ENCODE measurements at regions not wholly inside any gene's neighbourhood (a gene's known extent, or its start where the extent isn't known, plus 50 kb on each side); places are given as distances from the start of the nearest gene placed in this dataset.

DNA sequence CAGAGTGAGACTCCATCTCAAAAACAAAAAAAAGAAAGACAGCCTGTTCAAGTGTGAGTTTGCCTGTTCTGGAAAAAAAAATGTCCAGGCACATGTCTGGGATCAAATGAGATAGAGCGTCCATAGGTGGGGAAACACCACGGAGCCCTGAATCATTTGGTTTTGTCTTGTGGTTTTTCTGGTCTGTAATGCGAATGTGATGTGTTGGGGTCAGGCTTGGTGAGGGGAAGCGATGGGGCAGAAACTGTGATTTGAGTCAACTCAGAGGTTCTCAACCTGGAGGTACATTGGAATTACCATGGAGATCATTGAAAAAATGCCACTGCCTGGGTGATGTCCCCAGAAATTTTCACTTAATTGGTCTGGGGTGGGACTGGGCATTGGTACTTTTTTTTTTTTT lies 183.9 kb upstream of the PWP1 start:
- TF ChIP-seq CEBPB (IDR thresholded peaks at IDR 0.05) (no peak), EP300 (IDR thresholded peaks at IDR 0.05; ENCODE audit: borderline replicate concordance) (no peak), CREB1 (IDR thresholded peaks at IDR 0.05; ENCODE audit: low read depth) (no peak), ZBTB7A (IDR thresholded peaks at IDR 0.05; ENCODE audit: low read depth) (no peak), YY1 (IDR thresholded peaks at IDR 0.05; ENCODE audit: low read depth) (no peak), TAF1 (IDR thresholded peaks at IDR 0.05; ENCODE audit: low read depth) (no peak), TEAD4 (IDR thresholded peaks at IDR 0.05) (no peak), EGR1 (IDR thresholded peaks at IDR 0.05) (no peak), NFIC (IDR thresholded peaks at IDR 0.05) (no peak), MAX (IDR thresholded peaks at IDR 0.05) (no peak), RAD21 (IDR thresholded peaks at IDR 0.05; ENCODE audit: low read depth) (no peak), FOXM1 (IDR thresholded peaks at IDR 0.05; ENCODE audit: borderline replicate concordance, low read depth) (no peak)
- TF ChIP-seq, protein P1, sequence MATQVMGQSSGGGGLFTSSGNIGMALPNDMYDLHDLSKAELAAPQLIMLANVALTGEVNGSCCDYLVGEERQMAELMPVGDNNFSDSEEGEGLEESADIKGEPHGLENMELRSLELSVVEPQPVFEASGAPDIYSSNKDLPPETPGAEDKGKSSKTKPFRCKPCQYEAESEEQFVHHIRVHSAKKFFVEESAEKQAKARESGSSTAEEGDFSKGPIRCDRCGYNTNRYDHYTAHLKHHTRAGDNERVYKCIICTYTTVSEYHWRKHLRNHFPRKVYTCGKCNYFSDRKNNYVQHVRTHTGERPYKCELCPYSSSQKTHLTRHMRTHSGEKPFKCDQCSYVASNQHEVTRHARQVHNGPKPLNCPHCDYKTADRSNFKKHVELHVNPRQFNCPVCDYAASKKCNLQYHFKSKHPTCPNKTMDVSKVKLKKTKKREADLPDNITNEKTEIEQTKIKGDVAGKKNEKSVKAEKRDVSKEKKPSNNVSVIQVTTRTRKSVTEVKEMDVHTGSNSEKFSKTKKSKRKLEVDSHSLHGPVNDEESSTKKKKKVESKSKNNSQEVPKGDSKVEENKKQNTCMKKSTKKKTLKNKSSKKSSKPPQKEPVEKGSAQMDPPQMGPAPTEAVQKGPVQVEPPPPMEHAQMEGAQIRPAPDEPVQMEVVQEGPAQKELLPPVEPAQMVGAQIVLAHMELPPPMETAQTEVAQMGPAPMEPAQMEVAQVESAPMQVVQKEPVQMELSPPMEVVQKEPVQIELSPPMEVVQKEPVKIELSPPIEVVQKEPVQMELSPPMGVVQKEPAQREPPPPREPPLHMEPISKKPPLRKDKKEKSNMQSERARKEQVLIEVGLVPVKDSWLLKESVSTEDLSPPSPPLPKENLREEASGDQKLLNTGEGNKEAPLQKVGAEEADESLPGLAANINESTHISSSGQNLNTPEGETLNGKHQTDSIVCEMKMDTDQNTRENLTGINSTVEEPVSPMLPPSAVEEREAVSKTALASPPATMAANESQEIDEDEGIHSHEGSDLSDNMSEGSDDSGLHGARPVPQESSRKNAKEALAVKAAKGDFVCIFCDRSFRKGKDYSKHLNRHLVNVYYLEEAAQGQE (IDR thresholded peaks at IDR 0.05; ENCODE audit: low read depth) = no peak
- TF ChIP-seq, protein P2, sequence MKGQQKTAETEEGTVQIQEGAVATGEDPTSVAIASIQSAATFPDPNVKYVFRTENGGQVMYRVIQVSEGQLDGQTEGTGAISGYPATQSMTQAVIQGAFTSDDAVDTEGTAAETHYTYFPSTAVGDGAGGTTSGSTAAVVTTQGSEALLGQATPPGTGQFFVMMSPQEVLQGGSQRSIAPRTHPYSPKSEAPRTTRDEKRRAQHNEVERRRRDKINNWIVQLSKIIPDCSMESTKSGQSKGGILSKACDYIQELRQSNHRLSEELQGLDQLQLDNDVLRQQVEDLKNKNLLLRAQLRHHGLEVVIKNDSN (IDR thresholded peaks at IDR 0.05) = no peak

All from Ishikawa (cell line).